ENCODE measurements at regions not wholly inside any gene's neighbourhood (a gene's known extent, or its start where the extent isn't known, plus 50 kb on each side); places are given as distances from the start of the nearest gene placed in this dataset.
"Not testable (repeated sequence)": the region's sequence is repeated elsewhere in the genome, so short reads cannot be mapped to it uniquely, and the experiment has no call there.

GRCh38 chr2:111606632-111607031 is 277.4 kb downstream of the ANAPC1 start:
- TF ChIP-seq, protein P1, sequence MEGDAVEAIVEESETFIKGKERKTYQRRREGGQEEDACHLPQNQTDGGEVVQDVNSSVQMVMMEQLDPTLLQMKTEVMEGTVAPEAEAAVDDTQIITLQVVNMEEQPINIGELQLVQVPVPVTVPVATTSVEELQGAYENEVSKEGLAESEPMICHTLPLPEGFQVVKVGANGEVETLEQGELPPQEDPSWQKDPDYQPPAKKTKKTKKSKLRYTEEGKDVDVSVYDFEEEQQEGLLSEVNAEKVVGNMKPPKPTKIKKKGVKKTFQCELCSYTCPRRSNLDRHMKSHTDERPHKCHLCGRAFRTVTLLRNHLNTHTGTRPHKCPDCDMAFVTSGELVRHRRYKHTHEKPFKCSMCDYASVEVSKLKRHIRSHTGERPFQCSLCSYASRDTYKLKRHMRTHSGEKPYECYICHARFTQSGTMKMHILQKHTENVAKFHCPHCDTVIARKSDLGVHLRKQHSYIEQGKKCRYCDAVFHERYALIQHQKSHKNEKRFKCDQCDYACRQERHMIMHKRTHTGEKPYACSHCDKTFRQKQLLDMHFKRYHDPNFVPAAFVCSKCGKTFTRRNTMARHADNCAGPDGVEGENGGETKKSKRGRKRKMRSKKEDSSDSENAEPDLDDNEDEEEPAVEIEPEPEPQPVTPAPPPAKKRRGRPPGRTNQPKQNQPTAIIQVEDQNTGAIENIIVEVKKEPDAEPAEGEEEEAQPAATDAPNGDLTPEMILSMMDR (conservative IDR thresholded peaks at IDR 0.05; ENCODE audit: low read length): not testable (repeated sequence)
- TF ChIP-seq EZH2phosphoT487 (IDR thresholded peaks at IDR 0.05; ENCODE audit: borderline replicate concordance, low read depth, low read length): not testable (repeated sequence)
